ENCODE measurements at regions not wholly inside any gene's neighbourhood (a gene's known extent, or its start where the extent isn't known, plus 50 kb on each side); places are given as distances from the start of the nearest gene placed in this dataset.

DNA sequence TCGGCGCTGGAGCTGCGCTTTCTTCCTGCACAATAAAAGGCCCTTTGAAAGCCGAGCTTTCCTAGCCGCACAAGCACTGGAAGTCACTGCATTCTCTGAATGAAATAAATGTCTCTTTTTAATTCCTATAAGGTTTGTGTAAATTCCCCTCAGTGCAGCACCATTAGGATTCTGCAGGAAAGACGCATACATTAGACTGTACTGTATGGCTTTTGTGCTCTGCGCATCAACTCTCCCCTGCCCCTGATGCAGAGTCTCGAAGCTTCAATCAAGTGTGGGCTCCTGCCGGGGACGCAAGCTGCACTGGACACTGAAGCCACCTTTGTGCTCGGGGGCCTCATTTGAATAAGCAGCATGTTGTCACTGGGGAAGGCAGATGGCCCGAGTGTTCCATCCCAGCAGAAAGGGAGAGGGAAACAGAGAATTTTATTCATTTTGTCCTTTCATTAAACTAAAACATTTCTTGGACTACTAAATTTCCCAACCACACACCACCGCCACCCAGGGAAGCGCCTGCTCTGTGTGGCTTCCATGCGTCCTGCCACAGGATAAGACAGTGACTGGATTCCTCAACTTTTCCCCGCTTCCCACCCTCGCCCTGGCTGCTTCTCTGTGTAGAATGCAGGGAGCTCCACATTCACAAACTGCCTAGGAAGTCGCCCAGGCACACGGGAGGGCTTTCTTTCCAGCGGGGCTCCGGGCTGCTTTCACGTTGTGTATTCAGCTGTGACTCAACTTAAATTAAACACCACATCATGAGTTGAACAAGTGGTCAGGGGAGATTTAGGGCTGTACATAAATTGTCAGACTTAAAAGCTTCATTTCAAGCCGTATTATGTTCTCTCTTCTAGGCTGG, 635.4 kb downstream of the IRX1 start:
- no peaks in the 10 kb centered on the region for H3K36me3 ChIP-seq
- H3K4me1 ChIP-seq (ENCODE audit: control insufficient read depth in 1 of 2, low read depth in 2 of 2) = no peaks in the 10 kb centered on the region
- no peak overlapping the region for H3K4me3 ChIP-seq
- no peak for ATAC-seq (ENCODE audit: insufficient number of reproducible peaks, low FRiP score, low read depth)
- TF ChIP-seq CTCF (IDR thresholded peaks at IDR 0.05) = no peak
- H3K27me3 ChIP-seq (replicated peaks; ENCODE audit: insufficient read depth) = no peaks in the 10 kb centered on the region
- H3K9me3 ChIP-seq = peaks cover 5% of the 10 kb centered on the region
- no peak overlapping the region for H3K27ac ChIP-seq
- no peak for DNase-seq (ENCODE audit: low spot score)

- Histone ChIP-seq H3K4me1 (ENCODE audit: control insufficient read depth in 1 of 2, low read depth in 2 of 2) (no peaks in the 10 kb centered on the region), H3K27me3 (replicated peaks; ENCODE audit: insufficient read depth) (no peaks in the 10 kb centered on the region), H3K4me3 (no peak overlapping the region), H3K9me3 (peaks cover 5% of the 10 kb centered on the region), H3K36me3 (no peaks in the 10 kb centered on the region), H3K27ac (no peak overlapping the region)
- no peak for ATAC-seq (ENCODE audit: insufficient number of reproducible peaks, low FRiP score, low read depth)
- no peak for DNase-seq (ENCODE audit: low spot score)
- TF ChIP-seq CTCF (IDR thresholded peaks at IDR 0.05) = no peak
These were observed 636.5 kb downstream of the IRX1 start for GRCh38 chr5:4232084-4232483.

GRCh38 chr5:4233671-4234070, 638.0 kb downstream of the IRX1 start:
- no peak overlapping the region for H3K4me3 ChIP-seq
- no peaks in the 10 kb centered on the region for H3K27me3 ChIP-seq (replicated peaks; ENCODE audit: insufficient read depth)
- no peak for ATAC-seq (ENCODE audit: insufficient number of reproducible peaks, low FRiP score, low read depth)
- H3K9me3 ChIP-seq = peaks cover 5% of the 10 kb centered on the region
- H3K36me3 ChIP-seq = no peaks in the 10 kb centered on the region
- H3K27ac ChIP-seq = no peak overlapping the region
- no peak for TF ChIP-seq CTCF (IDR thresholded peaks at IDR 0.05)
- DNase-seq (ENCODE audit: low spot score) = no peak
- no peaks in the 10 kb centered on the region for H3K4me1 ChIP-seq (ENCODE audit: control insufficient read depth in 1 of 2, low read depth in 2 of 2)

DNA sequence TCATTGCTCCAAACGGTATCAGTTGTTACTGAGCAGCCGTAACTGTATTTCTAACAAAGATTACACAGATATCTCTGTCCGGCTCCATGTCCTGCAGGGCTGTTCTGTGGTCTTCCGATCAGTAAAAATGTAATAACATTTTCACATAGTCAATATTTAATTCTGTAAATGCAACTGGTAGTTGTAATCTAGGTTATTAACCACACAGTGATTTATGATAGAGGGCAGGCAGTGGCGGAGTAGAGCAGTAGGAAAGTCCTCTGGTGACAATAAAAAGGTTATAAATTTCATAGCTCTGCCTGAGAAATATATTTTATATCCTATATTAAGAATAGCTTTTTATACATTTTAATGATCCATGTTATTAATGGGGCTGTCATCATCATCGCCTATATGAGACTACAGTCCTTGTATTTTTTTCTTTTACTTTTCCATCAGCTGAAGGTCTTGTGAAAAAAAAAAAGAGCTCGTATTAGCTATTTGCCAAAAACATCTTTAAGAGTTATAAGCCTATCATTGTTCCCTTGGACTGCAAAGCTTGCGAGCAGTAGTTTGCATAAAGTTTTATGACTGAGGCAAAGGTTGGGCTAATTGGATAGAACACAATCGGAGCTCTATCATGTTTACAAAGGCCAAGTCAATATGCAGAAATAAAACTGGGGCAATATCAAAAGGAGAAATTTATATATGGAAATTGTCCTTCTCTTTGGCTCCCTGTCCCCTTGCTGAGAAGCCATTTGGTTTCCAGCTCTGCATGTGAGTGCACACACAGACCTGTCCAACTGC, 648.0 kb downstream of the IRX1 start:
- Histone ChIP-seq H3K27ac (no peak overlapping the region), H3K36me3 (no peaks in the 10 kb centered on the region), H3K9me3 (no peaks in the 10 kb centered on the region), H3K27me3 (replicated peaks; ENCODE audit: insufficient read depth) (no peaks in the 10 kb centered on the region), H3K4me3 (no peak overlapping the region), H3K4me1 (ENCODE audit: control insufficient read depth in 1 of 2, low read depth in 2 of 2) (no peaks in the 10 kb centered on the region)
- TF ChIP-seq CTCF (IDR thresholded peaks at IDR 0.05) = no peak
- DNase-seq (ENCODE audit: low spot score) = no peak
- no peak for ATAC-seq (ENCODE audit: insufficient number of reproducible peaks, low FRiP score, low read depth)

DNA sequence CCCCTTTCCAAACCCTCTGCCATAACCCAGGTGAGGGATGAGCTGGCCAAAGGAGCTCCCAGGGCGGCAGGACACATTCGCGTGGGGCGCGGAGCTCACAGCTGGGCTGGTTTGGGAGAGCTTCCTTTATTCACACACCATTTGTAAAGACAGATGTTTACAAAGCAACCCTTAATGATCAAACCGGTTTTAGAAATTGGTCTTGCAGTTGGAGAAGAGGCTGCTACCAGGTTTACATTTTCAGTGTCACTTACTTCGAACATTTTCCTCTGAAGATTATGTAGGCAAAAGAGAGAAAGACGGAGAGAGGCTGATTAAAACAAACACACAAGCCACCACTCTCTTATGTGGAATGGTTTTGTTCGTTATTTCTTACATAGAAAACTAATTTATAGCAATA, 648.7 kb downstream of the IRX1 start:
- no peaks in the 10 kb centered on the region for H3K4me1 ChIP-seq (ENCODE audit: control insufficient read depth in 1 of 2, low read depth in 2 of 2)
- no peak for TF ChIP-seq CTCF (IDR thresholded peaks at IDR 0.05)
- no peaks in the 10 kb centered on the region for H3K27me3 ChIP-seq (replicated peaks; ENCODE audit: insufficient read depth)
- no peaks in the 10 kb centered on the region for H3K36me3 ChIP-seq
- ATAC-seq (ENCODE audit: insufficient number of reproducible peaks, low FRiP score, low read depth) (no peak), DNase-seq (ENCODE audit: low spot score) (no peak)
- H3K4me3 ChIP-seq = no peak overlapping the region
- H3K9me3 ChIP-seq = no peaks in the 10 kb centered on the region
- H3K27ac ChIP-seq = no peak overlapping the region

Data from thoracic aorta (tissue), 2 donors.